IMR-90 (cell line): ENCODE measurements at regions not wholly inside any gene's neighbourhood (a gene's known extent, or its start where the extent isn't known, plus 50 kb on each side); places are given as distances from the start of the nearest gene placed in this dataset.
"Not testable (repeated sequence)": the region's sequence is repeated elsewhere in the genome, so short reads cannot be mapped to it uniquely, and the experiment has no call there.

Experiments
- CTCF ChIP-seq: conservative IDR thresholded peaks from 2 replicates; pipeline ENCODE4 v1.5.1; 2012; ENCODE audit warnings: mild to moderate bottlenecking, low read depth, low read length, improper control_type of control experiment
- ELK1 ChIP-seq: fragments of 150-350 bp; IDR thresholded peaks from 2 replicates; pipeline ENCODE4 v1.6.1; 2016; ENCODE audit warnings: low read depth, mild to moderate bottlenecking, low read length, moderate library complexity, borderline replicate concordance

- not testable (repeated sequence) for TF ChIP-seq ELK1, CTCF
Measured at GRCh38 chr6:14419224-14419623, 301.7 kb downstream of the CD83 start.
